ENCODE measurements at regions not wholly inside any gene's neighbourhood (a gene's known extent, or its start where the extent isn't known, plus 50 kb on each side); places are given as distances from the start of the nearest gene placed in this dataset.

- TF ChIP-seq REST (IDR thresholded peaks at IDR 0.05; ENCODE audit: low read depth), result no peak
These were observed 182.5 kb downstream of the TMX3 start for GRCh38 chr18:68532328-68532885.

- TF ChIP-seq USF1 (IDR thresholded peaks at IDR 0.05), result no peak
- TF ChIP-seq EP300 (IDR thresholded peaks at IDR 0.05; ENCODE audit: borderline replicate concordance), result no peak
These were observed 189.8 kb downstream of the TMX3 start for GRCh38 chr18:68525091-68525490.

- TF ChIP-seq ZBTB7A (IDR thresholded peaks at IDR 0.05; ENCODE audit: low read depth), result no peak
- no peak for TF ChIP-seq RAD21 (IDR thresholded peaks at IDR 0.05; ENCODE audit: low read depth)
- no peak for TF ChIP-seq USF1 (IDR thresholded peaks at IDR 0.05)
- no peak for TF ChIP-seq TAF1 (IDR thresholded peaks at IDR 0.05; ENCODE audit: low read depth)
- TF ChIP-seq CEBPB (IDR thresholded peaks at IDR 0.05), result no peak
These were observed 194.4 kb downstream of the TMX3 start for GRCh38 chr18:68520406-68521075.

GRCh38 chr18:68519336-68519735 lies 195.6 kb downstream of the TMX3 start:
- TF ChIP-seq TCF12 (IDR thresholded peaks at IDR 0.05; ENCODE audit: low read depth) (no peak), USF1 (IDR thresholded peaks at IDR 0.05) (no peak), EGR1 (IDR thresholded peaks at IDR 0.05) (no peak), FOXM1 (IDR thresholded peaks at IDR 0.05; ENCODE audit: borderline replicate concordance, low read depth) (no peak), CEBPB (IDR thresholded peaks at IDR 0.05) (no peak), TEAD4 (IDR thresholded peaks at IDR 0.05) (no peak), CREB1 (IDR thresholded peaks at IDR 0.05; ENCODE audit: low read depth) (no peak), TAF1 (IDR thresholded peaks at IDR 0.05; ENCODE audit: low read depth) (no peak), EP300 (IDR thresholded peaks at IDR 0.05; ENCODE audit: borderline replicate concordance) (no peak), NFIC (IDR thresholded peaks at IDR 0.05) (no peak), MAX (IDR thresholded peaks at IDR 0.05) (no peak), ZBTB7A (IDR thresholded peaks at IDR 0.05; ENCODE audit: low read depth) (no peak), YY1 (IDR thresholded peaks at IDR 0.05; ENCODE audit: low read depth) (no peak), REST (IDR thresholded peaks at IDR 0.05; ENCODE audit: low read depth) (no peak), RAD21 (IDR thresholded peaks at IDR 0.05; ENCODE audit: low read depth) (no peak)

- no peak for TF ChIP-seq REST (IDR thresholded peaks at IDR 0.05; ENCODE audit: low read depth)
- TF ChIP-seq ZBTB7A (IDR thresholded peaks at IDR 0.05; ENCODE audit: low read depth), result no peak
- TF ChIP-seq USF1 (IDR thresholded peaks at IDR 0.05), result no peak
- no peak for TF ChIP-seq RAD21 (IDR thresholded peaks at IDR 0.05; ENCODE audit: low read depth)
- no peak for TF ChIP-seq TCF12 (IDR thresholded peaks at IDR 0.05; ENCODE audit: low read depth)
- TF ChIP-seq MAX (IDR thresholded peaks at IDR 0.05), result no peak
- no peak for TF ChIP-seq CEBPB (IDR thresholded peaks at IDR 0.05)
- no peak for TF ChIP-seq CREB1 (IDR thresholded peaks at IDR 0.05; ENCODE audit: low read depth)
- TF ChIP-seq YY1 (IDR thresholded peaks at IDR 0.05; ENCODE audit: low read depth), result no peak
- no peak for TF ChIP-seq FOXM1 (IDR thresholded peaks at IDR 0.05; ENCODE audit: borderline replicate concordance, low read depth)
- TF ChIP-seq EGR1 (IDR thresholded peaks at IDR 0.05), result no peak
- no peak for TF ChIP-seq EP300 (IDR thresholded peaks at IDR 0.05; ENCODE audit: borderline replicate concordance)
- no peak for TF ChIP-seq TAF1 (IDR thresholded peaks at IDR 0.05; ENCODE audit: low read depth)
- TF ChIP-seq TEAD4 (IDR thresholded peaks at IDR 0.05), result no peak
- TF ChIP-seq NFIC (IDR thresholded peaks at IDR 0.05), result no peak
These were observed 205.0 kb downstream of the TMX3 start for GRCh38 chr18:68509902-68510301.

All from Ishikawa (cell line).